NT2/D1 (cell line): ENCODE measurements at regions not wholly inside any gene's neighbourhood (a gene's known extent, or its start where the extent isn't known, plus 50 kb on each side); places are given as distances from the start of the nearest gene placed in this dataset.

Experiments
- SUZ12 ChIP-seq: IDR thresholded peaks from 2 replicates; pipeline ENCODE4 v1.6.1; 2011; ENCODE audit not compliant: insufficient read length, insufficient read depth; ENCODE audit errors: extremely low read depth
- YY1 ChIP-seq: IDR thresholded peaks from 2 replicates; pipeline ENCODE4 v1.6.1; 2011; ENCODE audit not compliant: insufficient read length, insufficient read depth
- ZNF274 ChIP-seq: IDR thresholded peaks from 2 replicates; pipeline ENCODE4 v1.6.1; 2011; ENCODE audit warnings: mild to moderate bottlenecking, low read depth, low read length

- no peak for TF ChIP-seq ZNF274
- TF ChIP-seq SUZ12, result no peak
- TF ChIP-seq YY1, result no peak
Measured at GRCh38 chr22:44615146-44615545, 86.9 kb upstream of the PRR5 start.
